D721Med (cell line): ENCODE measurements at regions not wholly inside any gene's neighbourhood (a gene's known extent, or its start where the extent isn't known, plus 50 kb on each side); places are given as distances from the start of the nearest gene placed in this dataset.

Experiments
- DNase-seq: peaks from one replicate; pipeline ENCODE4 v3.0.0; 2011; ENCODE audit warnings: low spot score; ENCODE audit not compliant: insufficient read length
- FAIRE-seq: peaks from 2 replicates; lab custom pipeline; 2011; peaks lifted over from hg19 to GRCh38; lab: Jason Lieb, UNC
- TF ChIP-seq, protein P1 (sequence below): IDR thresholded peaks from 2 replicates; pipeline ENCODE4 v1.5.1; 2012; ENCODE audit warnings: mild to moderate bottlenecking, control low read depth; ENCODE audit not compliant: insufficient read depth; ENCODE audit errors: missing control alignments

DNA sequence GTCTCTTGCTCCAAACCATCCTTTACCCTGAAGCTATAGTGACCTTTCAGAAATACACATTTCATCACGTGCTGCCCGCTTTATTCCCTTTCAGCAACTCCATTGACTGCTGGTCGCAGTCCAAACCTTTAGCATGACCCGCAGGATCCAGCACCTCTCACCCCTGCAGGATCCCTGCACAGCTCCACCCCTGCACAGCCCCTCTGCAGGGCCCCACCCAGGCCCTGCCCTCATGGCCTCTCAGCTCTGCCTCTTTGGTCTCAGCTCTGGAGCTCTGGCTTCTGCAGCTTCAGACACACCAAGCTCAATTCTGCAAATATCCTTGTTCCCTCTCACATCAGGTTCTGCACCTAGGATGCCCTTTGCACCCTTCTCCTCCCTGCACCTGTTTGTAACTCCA, 264.9 kb upstream of the C1orf174 start:
- FAIRE-seq (no peak), DNase-seq (no peak)
- TF ChIP-seq, protein P1, sequence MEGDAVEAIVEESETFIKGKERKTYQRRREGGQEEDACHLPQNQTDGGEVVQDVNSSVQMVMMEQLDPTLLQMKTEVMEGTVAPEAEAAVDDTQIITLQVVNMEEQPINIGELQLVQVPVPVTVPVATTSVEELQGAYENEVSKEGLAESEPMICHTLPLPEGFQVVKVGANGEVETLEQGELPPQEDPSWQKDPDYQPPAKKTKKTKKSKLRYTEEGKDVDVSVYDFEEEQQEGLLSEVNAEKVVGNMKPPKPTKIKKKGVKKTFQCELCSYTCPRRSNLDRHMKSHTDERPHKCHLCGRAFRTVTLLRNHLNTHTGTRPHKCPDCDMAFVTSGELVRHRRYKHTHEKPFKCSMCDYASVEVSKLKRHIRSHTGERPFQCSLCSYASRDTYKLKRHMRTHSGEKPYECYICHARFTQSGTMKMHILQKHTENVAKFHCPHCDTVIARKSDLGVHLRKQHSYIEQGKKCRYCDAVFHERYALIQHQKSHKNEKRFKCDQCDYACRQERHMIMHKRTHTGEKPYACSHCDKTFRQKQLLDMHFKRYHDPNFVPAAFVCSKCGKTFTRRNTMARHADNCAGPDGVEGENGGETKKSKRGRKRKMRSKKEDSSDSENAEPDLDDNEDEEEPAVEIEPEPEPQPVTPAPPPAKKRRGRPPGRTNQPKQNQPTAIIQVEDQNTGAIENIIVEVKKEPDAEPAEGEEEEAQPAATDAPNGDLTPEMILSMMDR = no peak

GRCh38 chr1:4165686-4166300, 265.7 kb upstream of the C1orf174 start:
- FAIRE-seq (no peak), DNase-seq (no peak)
- TF ChIP-seq, protein P1 = no peak

DNA sequence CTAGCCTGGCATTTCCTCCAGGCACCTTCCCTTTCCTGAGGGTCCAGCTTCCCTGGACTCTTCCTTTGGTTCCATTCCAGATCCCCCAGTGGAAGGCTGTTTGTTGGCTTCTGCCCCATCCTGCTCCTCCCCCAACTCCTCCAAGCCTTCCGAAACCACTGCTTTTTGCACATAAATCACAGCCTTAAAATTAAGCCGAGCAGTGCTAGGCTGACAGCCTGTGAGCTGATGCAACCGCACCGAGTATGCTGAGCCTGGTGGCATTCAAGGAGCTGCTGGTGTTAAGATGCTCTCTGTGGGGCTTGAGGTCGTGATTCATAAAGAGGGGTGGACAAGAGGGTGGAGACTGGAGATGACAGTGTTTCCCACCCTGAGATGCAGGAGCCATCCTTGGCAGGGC, 266.6 kb upstream of the C1orf174 start:
- FAIRE-seq (no peak), DNase-seq (no peak)
- TF ChIP-seq, protein P1 = no peak

- no peak for DNase-seq
- TF ChIP-seq, protein P1 = no peak
- FAIRE-seq = no peak
Observed at GRCh38 chr1:4169991-4170390, 269.9 kb upstream of the C1orf174 start.

- TF ChIP-seq, protein P1 = no peak
- DNase-seq = no peak
- no peak for FAIRE-seq
Observed at GRCh38 chr1:4170548-4171340, 270.7 kb upstream of the C1orf174 start.

DNA sequence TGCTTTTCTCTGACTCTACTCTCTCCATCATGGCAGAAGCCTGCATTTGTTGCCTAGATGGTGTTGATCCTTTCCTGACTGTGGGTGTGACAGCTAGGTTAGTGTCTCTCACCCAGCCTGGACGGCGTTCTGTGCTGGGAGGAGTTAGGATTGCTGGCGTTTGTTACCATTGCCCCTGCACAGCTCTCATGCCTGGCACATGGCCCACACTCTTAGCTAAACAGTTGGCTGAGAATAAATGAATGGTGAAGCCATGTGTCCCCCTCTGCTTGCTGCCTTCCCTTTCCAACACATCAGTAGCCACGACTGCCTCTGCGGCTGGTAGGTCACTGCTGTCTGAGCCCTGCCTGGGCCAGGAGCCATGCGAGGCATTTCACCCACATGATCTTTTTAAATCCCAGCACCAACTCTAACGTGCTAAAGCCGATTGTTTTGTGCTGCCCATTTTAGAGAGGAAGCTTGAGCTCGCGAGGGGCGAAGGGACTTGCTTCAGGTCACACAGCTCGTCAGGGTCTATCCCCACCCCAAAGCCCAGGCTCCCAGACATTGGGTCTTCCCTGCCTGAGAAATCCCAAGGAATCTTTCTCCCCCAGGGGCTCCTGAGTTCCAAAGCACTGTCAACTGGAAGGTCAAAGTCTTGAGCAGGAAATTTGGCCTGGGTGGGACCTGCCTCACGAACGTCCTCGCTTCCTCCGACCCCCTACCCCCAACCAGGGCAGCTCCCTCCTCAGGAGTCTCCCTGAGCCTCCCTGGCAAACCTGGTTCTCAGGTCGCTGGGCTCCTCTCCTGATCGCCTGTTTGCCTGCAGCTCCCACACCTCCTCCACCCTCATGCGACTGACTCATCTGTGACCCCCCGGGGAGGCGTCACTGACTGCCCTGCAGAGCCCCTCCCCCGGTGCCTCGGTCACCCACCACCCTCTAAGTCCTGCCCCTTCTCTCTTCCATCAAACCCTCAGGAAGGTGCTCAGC, 271.7 kb upstream of the C1orf174 start:
- DNase-seq (no peak), FAIRE-seq (no peak)
- TF ChIP-seq, protein P1 = no peak
